ENCODE measurements at regions not wholly inside any gene's neighbourhood (a gene's known extent, or its start where the extent isn't known, plus 50 kb on each side); places are given as distances from the start of the nearest gene placed in this dataset.
"Not testable (repeated sequence)": the region's sequence is repeated elsewhere in the genome, so short reads cannot be mapped to it uniquely, and the experiment has no call there.

- Mint-ChIP-seq H3K36me3 (no peaks in the 10 kb centered on the region), H3K4me1 (no peaks in the 10 kb centered on the region), H3K27me3 (ENCODE audit: low read depth in 3 of 3) (peaks cover 0 to 2% (median 0%) of the 10 kb centered on the region in 3 donors), H3K9me3 (peaks cover 0 to 2% (median 0%) of the 10 kb centered on the region in 7 donors), H3K27ac (no peak overlapping the region), H3K4me3 (no peak overlapping the region)
- Histone ChIP-seq H3K4me2 (replicated peaks; ENCODE audit: extremely low read depth, low read length, poor library complexity, severe bottlenecking) (no peak overlapping the region), H3K27ac (ENCODE audit: low read depth in 1 of 2, low read length in 2 of 2) (no peak overlapping the region), H3K9me3 (replicated peaks in 1 of 2; ENCODE audit: control insufficient read depth in 1 of 2, insufficient read depth in 1 of 2, low read length in 2 of 2) (no peaks in the 10 kb centered on the region), H4K20me1 (ENCODE audit: insufficient read depth, low read length) (no peaks in the 10 kb centered on the region), H2AFZ (ENCODE audit: insufficient read depth, low read depth, low read length, poor library complexity, severe bottlenecking) (no peak overlapping the region), H3K4me3 (replicated peaks in 1 of 3; ENCODE audit: low read depth in 2 of 3, low read length in 3 of 3) (no peak overlapping the region), H3K9ac (ENCODE audit: insufficient read depth, low read length, poor library complexity, severe bottlenecking) (no peak overlapping the region), H3K36me3 (replicated peaks in 1 of 2; ENCODE audit: control insufficient read depth in 1 of 2, insufficient read depth in 2 of 2, low read length in 2 of 2) (no peaks in the 10 kb centered on the region), H3K4me1 (ENCODE audit: control insufficient read depth in 1 of 2, insufficient read depth in 2 of 2, low read length in 2 of 2) (no peaks in the 10 kb centered on the region), H3K27me3 (ENCODE audit: control insufficient read depth in 2 of 2, insufficient read depth in 2 of 2, low read length in 2 of 2) (no peaks in the 10 kb centered on the region), H3K79me2 (ENCODE audit: insufficient read depth, low read length) (no peaks in the 10 kb centered on the region)
- DNase-seq: no peak
- intact Hi-C loops (cut with micrococcal nuclease): no loop called here
- WGBS (ENCODE audit: insufficient coverage): no CpG with 5 or more reads among the region's 1 CpG
- TF ChIP-seq, protein P1, sequence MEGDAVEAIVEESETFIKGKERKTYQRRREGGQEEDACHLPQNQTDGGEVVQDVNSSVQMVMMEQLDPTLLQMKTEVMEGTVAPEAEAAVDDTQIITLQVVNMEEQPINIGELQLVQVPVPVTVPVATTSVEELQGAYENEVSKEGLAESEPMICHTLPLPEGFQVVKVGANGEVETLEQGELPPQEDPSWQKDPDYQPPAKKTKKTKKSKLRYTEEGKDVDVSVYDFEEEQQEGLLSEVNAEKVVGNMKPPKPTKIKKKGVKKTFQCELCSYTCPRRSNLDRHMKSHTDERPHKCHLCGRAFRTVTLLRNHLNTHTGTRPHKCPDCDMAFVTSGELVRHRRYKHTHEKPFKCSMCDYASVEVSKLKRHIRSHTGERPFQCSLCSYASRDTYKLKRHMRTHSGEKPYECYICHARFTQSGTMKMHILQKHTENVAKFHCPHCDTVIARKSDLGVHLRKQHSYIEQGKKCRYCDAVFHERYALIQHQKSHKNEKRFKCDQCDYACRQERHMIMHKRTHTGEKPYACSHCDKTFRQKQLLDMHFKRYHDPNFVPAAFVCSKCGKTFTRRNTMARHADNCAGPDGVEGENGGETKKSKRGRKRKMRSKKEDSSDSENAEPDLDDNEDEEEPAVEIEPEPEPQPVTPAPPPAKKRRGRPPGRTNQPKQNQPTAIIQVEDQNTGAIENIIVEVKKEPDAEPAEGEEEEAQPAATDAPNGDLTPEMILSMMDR (IDR thresholded peaks at IDR 0.05): no peak
These were observed 109.5 kb downstream of the MZT1 start for GRCh38 chr13:72617951-72618350.

- peaks cover 0 to 2% (median 0%) of the 10 kb centered on the region in 7 donors for H3K9me3 Mint-ChIP-seq
- no peaks in the 10 kb centered on the region for H3K4me1 Mint-ChIP-seq
- Histone ChIP-seq H3K27ac (ENCODE audit: low read depth in 1 of 2, low read length in 2 of 2) (no peak overlapping the region), H3K27me3 (ENCODE audit: control insufficient read depth in 2 of 2, insufficient read depth in 2 of 2, low read length in 2 of 2) (no peaks in the 10 kb centered on the region), H3K4me3 (replicated peaks in 1 of 3; ENCODE audit: low read depth in 2 of 3, low read length in 3 of 3) (no peak overlapping the region), H2AFZ (ENCODE audit: insufficient read depth, low read depth, low read length, poor library complexity, severe bottlenecking) (no peak overlapping the region), H3K4me2 (replicated peaks; ENCODE audit: extremely low read depth, low read length, poor library complexity, severe bottlenecking) (no peak overlapping the region), H3K79me2 (ENCODE audit: insufficient read depth, low read length) (no peaks in the 10 kb centered on the region), H3K4me1 (ENCODE audit: control insufficient read depth in 1 of 2, insufficient read depth in 2 of 2, low read length in 2 of 2) (no peaks in the 10 kb centered on the region), H3K36me3 (replicated peaks in 1 of 2; ENCODE audit: control insufficient read depth in 1 of 2, insufficient read depth in 2 of 2, low read length in 2 of 2) (no peaks in the 10 kb centered on the region), H3K9ac (ENCODE audit: insufficient read depth, low read length, poor library complexity, severe bottlenecking) (no peak overlapping the region), H4K20me1 (ENCODE audit: insufficient read depth, low read length) (no peaks in the 10 kb centered on the region), H3K9me3 (replicated peaks in 1 of 2; ENCODE audit: control insufficient read depth in 1 of 2, insufficient read depth in 1 of 2, low read length in 2 of 2) (no peaks in the 10 kb centered on the region)
- no peak for DNase-seq
- peaks cover 0 to 2% (median 0%) of the 10 kb centered on the region in 3 donors for H3K27me3 Mint-ChIP-seq (ENCODE audit: low read depth in 3 of 3)
- no peaks in the 10 kb centered on the region for H3K36me3 Mint-ChIP-seq
- H3K27ac Mint-ChIP-seq: no peak overlapping the region
- H3K4me3 Mint-ChIP-seq: no peak overlapping the region
- WGBS (ENCODE audit: insufficient coverage): 100% methylated on average over 1 of the region's 2 CpGs
- TF ChIP-seq, protein P1 (IDR thresholded peaks at IDR 0.05): no peak
- intact Hi-C loops (cut with micrococcal nuclease): no loop called here
These were observed 110.2 kb downstream of the MZT1 start for GRCh38 chr13:72617186-72617585.

- H3K4me1 ChIP-seq (ENCODE audit: control insufficient read depth in 1 of 2, insufficient read depth in 2 of 2, low read length in 2 of 2); H3K36me3 Mint-ChIP-seq; H3K4me3 ChIP-seq (replicated peaks in 1 of 3; ENCODE audit: low read depth in 2 of 3, low read length in 3 of 3); H3K27ac ChIP-seq (ENCODE audit: low read depth in 1 of 2, low read length in 2 of 2); H3K36me3 ChIP-seq (replicated peaks in 1 of 2; ENCODE audit: control insufficient read depth in 1 of 2, insufficient read depth in 2 of 2, low read length in 2 of 2); DNase-seq; H3K27ac Mint-ChIP-seq; H3K4me1 Mint-ChIP-seq; H3K27me3 ChIP-seq (ENCODE audit: control insufficient read depth in 2 of 2, insufficient read depth in 2 of 2, low read length in 2 of 2); intact Hi-C loops (cut with micrococcal nuclease); H3K9ac ChIP-seq (ENCODE audit: insufficient read depth, low read length, poor library complexity, severe bottlenecking); H3K79me2 ChIP-seq (ENCODE audit: insufficient read depth, low read length); H3K4me2 ChIP-seq (replicated peaks; ENCODE audit: extremely low read depth, low read length, poor library complexity, severe bottlenecking); H3K9me3 ChIP-seq (replicated peaks in 1 of 2; ENCODE audit: control insufficient read depth in 1 of 2, insufficient read depth in 1 of 2, low read length in 2 of 2); H4K20me1 ChIP-seq (ENCODE audit: insufficient read depth, low read length); H3K4me3 Mint-ChIP-seq; H2AFZ ChIP-seq (ENCODE audit: insufficient read depth, low read depth, low read length, poor library complexity, severe bottlenecking); H3K27me3 Mint-ChIP-seq (ENCODE audit: low read depth in 3 of 3): not testable (repeated sequence)
- WGBS (ENCODE audit: insufficient coverage): 98% methylated on average over 12 of the region's 29 CpGs
- peaks cover 2 to 10% (median 6%) of the 10 kb centered on the region in 7 donors for H3K9me3 Mint-ChIP-seq
These were observed 117.1 kb downstream of the MZT1 start for GRCh38 chr13:72610251-72610891.

All from CD14-positive monocyte (primary cell).